ENCODE measurements at regions not wholly inside any gene's neighbourhood (a gene's known extent, or its start where the extent isn't known, plus 50 kb on each side); places are given as distances from the start of the nearest gene placed in this dataset.

GRCh38 chr9:19924080-19924479 is 135.2 kb upstream of the SLC24A2 start:
- TF ChIP-seq NPAS2 (CRISPR knock-in tag; IDR thresholded peaks at IDR 0.05; ENCODE audit: borderline replicate concordance) (no peak), PHF8 (IDR thresholded peaks at IDR 0.05; ENCODE audit: borderline replicate concordance, low read depth) (no peak), CTCF (IDR thresholded peaks at IDR 0.05) (no peak), RCOR1 (IDR thresholded peaks at IDR 0.05; ENCODE audit: low read depth, low read length) (no peak), KDM1A (IDR thresholded peaks at IDR 0.05; ENCODE audit: low read depth) (no peak), HOXB13 (CRISPR knock-in tag; IDR thresholded peaks at IDR 0.05; ENCODE audit: low read depth) (no peak), POLR2A (IDR thresholded peaks at IDR 0.05; ENCODE audit: low read length) (no peak), RAD21 (conservative IDR thresholded peaks at IDR 0.05 in 1 of 2, IDR thresholded peaks at IDR 0.05 in 1 of 2) (no peak), E2F6 (IDR thresholded peaks at IDR 0.05; ENCODE audit: borderline replicate concordance, low read depth) (no peak), USF2 (IDR thresholded peaks at IDR 0.05) (no peak), GATA3 (IDR thresholded peaks at IDR 0.05; ENCODE audit: borderline replicate concordance) (no peak)
